Activated T-helper 17 cell treated with anti-CD3 and anti-CD28 coated beads, Interleukin-2, amount 50 U/mL, for 72 hours (primary cell): ENCODE measurements at regions not wholly inside any gene's neighbourhood (a gene's known extent, or its start where the extent isn't known, plus 50 kb on each side); places are given as distances from the start of the nearest gene placed in this dataset.
"Not testable (repeated sequence)": the region's sequence is repeated elsewhere in the genome, so short reads cannot be mapped to it uniquely, and the experiment has no call there.

Experiments used
- ATAC-seq: fragments of 150-1000 bp; cut with Tn5 transposase; replicated peaks from 2 replicates; pipeline ENCODE4 v1.10.0; 2021; ENCODE audit warnings: mild to moderate bottlenecking, moderate library complexity
- H3K27ac Mint-ChIP-seq: one replicate; pipeline ENCODE4 v1.8.0; 2022; ENCODE audit warnings: mixed read lengths
- H3K27me3 Mint-ChIP-seq: one replicate; pipeline ENCODE4 v1.8.0; 2022; ENCODE audit warnings: mixed read lengths
- H3K36me3 Mint-ChIP-seq: one replicate; pipeline ENCODE4 v1.8.0; 2022; ENCODE audit warnings: low read depth, mild to moderate bottlenecking, mixed read lengths
- H3K4me1 Mint-ChIP-seq: one replicate; pipeline ENCODE4 v1.8.0; 2022; ENCODE audit warnings: mixed read lengths
- H3K4me3 Mint-ChIP-seq: one replicate; pipeline ENCODE4 v1.8.0; 2022; ENCODE audit warnings: mild to moderate bottlenecking, mixed read lengths
- H3K9me3 Mint-ChIP-seq: one replicate; pipeline ENCODE4 v1.8.0; 2022; ENCODE audit warnings: mixed read lengths

- Mint-ChIP-seq H3K9me3 (peaks cover 4% of the 10 kb centered on the region), H3K36me3 (no peaks in the 10 kb centered on the region), H3K4me3 (no peak overlapping the region), H3K4me1 (no peaks in the 10 kb centered on the region), H3K27me3 (no peaks in the 10 kb centered on the region), H3K27ac (no peak overlapping the region)
- no peak for ATAC-seq
Measured at GRCh38 chr2:78710632-78711375, 314.7 kb upstream of the REG3G start.

GRCh38 chr2:78715293-78715692, 310.2 kb upstream of the REG3G start:
- H3K27ac Mint-ChIP-seq: no peak overlapping the region
- H3K4me3 Mint-ChIP-seq: no peak overlapping the region
- no peaks in the 10 kb centered on the region for H3K36me3 Mint-ChIP-seq
- ATAC-seq: no peak
- H3K27me3 Mint-ChIP-seq: no peaks in the 10 kb centered on the region
- no peaks in the 10 kb centered on the region for H3K4me1 Mint-ChIP-seq
- peaks cover 13% of the 10 kb centered on the region for H3K9me3 Mint-ChIP-seq

GRCh38 chr2:78718024-78718423, 307.5 kb upstream of the REG3G start:
- no peaks in the 10 kb centered on the region for H3K27me3 Mint-ChIP-seq
- no peaks in the 10 kb centered on the region for H3K4me1 Mint-ChIP-seq
- no peak for ATAC-seq
- H3K27ac Mint-ChIP-seq: no peak overlapping the region
- no peaks in the 10 kb centered on the region for H3K36me3 Mint-ChIP-seq
- no peak overlapping the region for H3K4me3 Mint-ChIP-seq
- peaks cover 13% of the 10 kb centered on the region for H3K9me3 Mint-ChIP-seq

GRCh38 chr2:78718473-78718872, 307.0 kb upstream of the REG3G start:
- H3K9me3 Mint-ChIP-seq: peaks cover 13% of the 10 kb centered on the region
- no peaks in the 10 kb centered on the region for H3K36me3 Mint-ChIP-seq
- ATAC-seq: no peak
- no peaks in the 10 kb centered on the region for H3K4me1 Mint-ChIP-seq
- no peak overlapping the region for H3K4me3 Mint-ChIP-seq
- H3K27me3 Mint-ChIP-seq: no peaks in the 10 kb centered on the region
- H3K27ac Mint-ChIP-seq: no peak overlapping the region

- peaks cover 19% of the 10 kb centered on the region for H3K9me3 Mint-ChIP-seq
- no peaks in the 10 kb centered on the region for H3K27me3 Mint-ChIP-seq
- no peaks in the 10 kb centered on the region for H3K4me1 Mint-ChIP-seq
- H3K4me3 Mint-ChIP-seq: no peak overlapping the region
- no peak overlapping the region for H3K27ac Mint-ChIP-seq
- no peaks in the 10 kb centered on the region for H3K36me3 Mint-ChIP-seq
- no peak for ATAC-seq
Measured at GRCh38 chr2:78721355-78722033, 304.0 kb upstream of the REG3G start.

- Mint-ChIP-seq H3K9me3 (peaks cover 18% of the 10 kb centered on the region), H3K27me3 (no peaks in the 10 kb centered on the region), H3K27ac (no peak overlapping the region), H3K4me1 (no peaks in the 10 kb centered on the region), H3K36me3 (no peaks in the 10 kb centered on the region), H3K4me3 (no peak overlapping the region)
- ATAC-seq: no peak
Measured at GRCh38 chr2:78734221-78734620, 291.3 kb upstream of the REG3G start.

- H3K9me3 Mint-ChIP-seq: peaks cover 28% of the 10 kb centered on the region
- H3K36me3 Mint-ChIP-seq: no peaks in the 10 kb centered on the region
- no peak overlapping the region for H3K4me3 Mint-ChIP-seq
- no peak for ATAC-seq
- H3K27ac Mint-ChIP-seq: no peak overlapping the region
- no peaks in the 10 kb centered on the region for H3K27me3 Mint-ChIP-seq
- no peaks in the 10 kb centered on the region for H3K4me1 Mint-ChIP-seq
Measured at GRCh38 chr2:78739282-78739681, 286.2 kb upstream of the REG3G start.

- Mint-ChIP-seq H3K36me3 (no peaks in the 10 kb centered on the region), H3K27ac (no peak overlapping the region), H3K9me3 (peaks cover 11% of the 10 kb centered on the region), H3K4me3 (no peak overlapping the region), H3K27me3 (no peaks in the 10 kb centered on the region), H3K4me1 (no peaks in the 10 kb centered on the region)
- no peak for ATAC-seq
Measured at GRCh38 chr2:78749638-78750037, 275.9 kb upstream of the REG3G start.

- H3K4me1 Mint-ChIP-seq: no peaks in the 10 kb centered on the region
- peaks cover 6% of the 10 kb centered on the region for H3K9me3 Mint-ChIP-seq
- no peak for ATAC-seq
- no peak overlapping the region for H3K27ac Mint-ChIP-seq
- H3K36me3 Mint-ChIP-seq: no peaks in the 10 kb centered on the region
- no peaks in the 10 kb centered on the region for H3K27me3 Mint-ChIP-seq
- H3K4me3 Mint-ChIP-seq: no peak overlapping the region
Measured at GRCh38 chr2:78750219-78750618, 275.3 kb upstream of the REG3G start.

GRCh38 chr2:78754930-78755329, 270.6 kb upstream of the REG3G start:
- Mint-ChIP-seq H3K4me3 (no peak overlapping the region), H3K4me1 (no peaks in the 10 kb centered on the region), H3K9me3 (peaks cover 21% of the 10 kb centered on the region), H3K27ac (no peak overlapping the region), H3K36me3 (no peaks in the 10 kb centered on the region), H3K27me3 (no peaks in the 10 kb centered on the region)
- ATAC-seq: no peak

- Mint-ChIP-seq H3K27ac (no peak overlapping the region), H3K4me1 (no peaks in the 10 kb centered on the region)
Measured at GRCh38 chr2:78757191-78757590, 268.3 kb upstream of the REG3G start.

GRCh38 chr2:78757640-78758039, 267.9 kb upstream of the REG3G start:
- ATAC-seq: no peak
- H3K9me3 Mint-ChIP-seq: peaks cover 40% of the 10 kb centered on the region
- no peaks in the 10 kb centered on the region for H3K36me3 Mint-ChIP-seq
- H3K27ac Mint-ChIP-seq: no peak overlapping the region
- no peaks in the 10 kb centered on the region for H3K27me3 Mint-ChIP-seq
- H3K4me1 Mint-ChIP-seq: no peaks in the 10 kb centered on the region
- no peak overlapping the region for H3K4me3 Mint-ChIP-seq

More at GRCh38 chr2:78757191-78757590, 268.3 kb upstream of the REG3G start:
- no peak for ATAC-seq
- peaks cover 36% of the 10 kb centered on the region for H3K9me3 Mint-ChIP-seq
- no peaks in the 10 kb centered on the region for H3K27me3 Mint-ChIP-seq
- H3K36me3 Mint-ChIP-seq: no peaks in the 10 kb centered on the region
- H3K4me3 Mint-ChIP-seq: no peak overlapping the region

GRCh38 chr2:78758765-78759164, 266.7 kb upstream of the REG3G start:
- not testable (repeated sequence) for ATAC-seq, H3K4me1 Mint-ChIP-seq, H3K27me3 Mint-ChIP-seq, H3K4me3 Mint-ChIP-seq, H3K36me3 Mint-ChIP-seq, H3K27ac Mint-ChIP-seq
- H3K9me3 Mint-ChIP-seq: peaks cover 46% of the 10 kb centered on the region

GRCh38 chr2:78766459-78766858, 259.0 kb upstream of the REG3G start:
- no peak overlapping the region for H3K27ac Mint-ChIP-seq
- no peak overlapping the region for H3K4me3 Mint-ChIP-seq
- H3K27me3 Mint-ChIP-seq: no peaks in the 10 kb centered on the region
- no peak for ATAC-seq
- peaks cover 25% of the 10 kb centered on the region for H3K9me3 Mint-ChIP-seq
- no peaks in the 10 kb centered on the region for H3K36me3 Mint-ChIP-seq
- no peaks in the 10 kb centered on the region for H3K4me1 Mint-ChIP-seq

GRCh38 chr2:78768016-78768415, 257.5 kb upstream of the REG3G start:
- Mint-ChIP-seq H3K27ac (no peak overlapping the region), H3K36me3 (no peaks in the 10 kb centered on the region), H3K27me3 (no peaks in the 10 kb centered on the region), H3K9me3 (peaks cover 12% of the 10 kb centered on the region), H3K4me1 (no peaks in the 10 kb centered on the region), H3K4me3 (no peak overlapping the region)
- no peak for ATAC-seq
